Fibroblast of lung (primary cell): ENCODE measurements at regions not wholly inside any gene's neighbourhood (a gene's known extent, or its start where the extent isn't known, plus 50 kb on each side); places are given as distances from the start of the nearest gene placed in this dataset.

Experiments used
- DNase-seq, 2 donors: peaks; one replicate each; pipeline versions ENCODE4 v3.0.0 to v3.0.0-alpha.2; 2010; ENCODE audit warnings: low read depth in 2 of 2
- H2AFZ ChIP-seq: 2 replicates; pipeline ENCODE4 v1.5.1; 2012; ENCODE audit warnings: low read length, control low read depth, inconsistent platforms
- H3K27ac ChIP-seq: 2 replicates; pipeline ENCODE4 v1.5.1; 2011; ENCODE audit warnings: low read length, control low read depth; ENCODE audit not compliant: insufficient read depth
- H3K27me3 ChIP-seq: 2 replicates; pipeline ENCODE4 v1.5.1; 2011; ENCODE audit warnings: mild to moderate bottlenecking, low read length; ENCODE audit not compliant: control insufficient read depth, insufficient read depth
- H3K36me3 ChIP-seq: 2 replicates; pipeline ENCODE4 v1.5.1; 2011; ENCODE audit warnings: low read length; ENCODE audit not compliant: control insufficient read depth, insufficient read depth
- H3K4me1 ChIP-seq: 2 replicates; pipeline ENCODE4 v1.5.1; 2011; ENCODE audit warnings: low read length; ENCODE audit not compliant: control insufficient read depth, insufficient read depth; ENCODE audit errors: extremely low read depth
- H3K4me2 ChIP-seq: 2 replicates; pipeline ENCODE4 v1.5.1; 2011; ENCODE audit warnings: low read length, control low read depth; ENCODE audit not compliant: insufficient read depth; ENCODE audit errors: extremely low read depth
- H3K4me3 ChIP-seq, 4 experiments: fragments of 200-600 bp in 1 of 4; sonication (generic) in 1 of 4; replicated peaks in 1 of 4; 2 replicates each; pipeline ENCODE4 v1.5.1; 2011 to 2016; ENCODE audit warnings: low read length in 4 of 4, low read depth in 3 of 4, mild to moderate bottlenecking in 3 of 4, control low read depth in 2 of 4, inconsistent platforms in 1 of 4, mixed read lengths in 1 of 4; ENCODE audit not compliant: insufficient read depth in 1 of 4; ENCODE audit errors: control extremely low read depth in 1 of 4
- H3K79me2 ChIP-seq: 2 replicates; pipeline ENCODE4 v1.5.1; 2012; ENCODE audit warnings: mild to moderate bottlenecking, low read length, inconsistent platforms; ENCODE audit not compliant: control insufficient read depth, insufficient read depth
- H3K9ac ChIP-seq: 2 replicates; pipeline ENCODE4 v1.5.1; 2011; ENCODE audit warnings: mild to moderate bottlenecking, low read length, control low read depth; ENCODE audit not compliant: insufficient read depth
- H3K9me3 ChIP-seq: 2 replicates; pipeline ENCODE4 v1.5.1; 2012; ENCODE audit warnings: low read depth, low read length; ENCODE audit not compliant: control insufficient read depth, insufficient read depth
- H4K20me1 ChIP-seq: 2 replicates; pipeline ENCODE4 v1.5.1; 2011; ENCODE audit warnings: low read length; ENCODE audit not compliant: control insufficient read depth, insufficient read depth; ENCODE audit errors: extremely low read depth
- EZH2 ChIP-seq: IDR thresholded peaks from 2 replicates; pipeline ENCODE4 v1.5.1; 2012; ENCODE audit warnings: low read length, control low read depth, mild to moderate bottlenecking; ENCODE audit errors: missing control alignments
- TF ChIP-seq, protein P1 (sequence below), 2 donors: IDR thresholded peaks in 1 of 2; conservative IDR thresholded peaks in 1 of 2; 1 replicate in 1 of 2; 2 replicates in 1 of 2; pipeline ENCODE4 v1.5.1; 2011 to 2012; ENCODE audit warnings: low read length in 2 of 2, control low read depth in 1 of 2, inconsistent platforms in 1 of 2, low read depth in 1 of 2, mild to moderate bottlenecking in 1 of 2

DNA sequence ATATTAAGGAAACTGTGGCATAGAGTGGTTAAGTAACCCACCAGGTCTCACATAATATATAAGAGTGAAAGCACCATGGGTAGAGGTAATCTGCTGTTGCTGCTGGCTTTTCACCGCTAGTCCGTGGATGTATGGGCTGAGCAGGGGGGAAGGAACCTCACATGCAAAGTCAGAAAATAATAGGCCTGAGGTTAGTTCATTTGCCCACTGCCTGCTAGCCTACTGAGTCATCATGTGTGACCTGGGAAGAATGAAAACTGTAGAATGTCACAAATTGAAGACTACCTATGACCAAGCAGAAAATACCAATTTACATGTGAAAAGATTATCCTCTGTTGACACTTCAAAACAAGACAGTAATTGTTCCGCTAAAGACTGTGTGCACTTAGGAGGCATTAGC, 560.1 kb upstream of the FAT3 start:
- H2AFZ ChIP-seq, result no peak overlapping the region
- no peaks in the 10 kb centered on the region for H4K20me1 ChIP-seq
- H3K4me3 ChIP-seq, result no peak overlapping the region

GRCh38 chr11:91660036-91660435, 564.6 kb upstream of the FAT3 start:
- TF ChIP-seq EZH2, result no peak
- TF ChIP-seq, protein P1, sequence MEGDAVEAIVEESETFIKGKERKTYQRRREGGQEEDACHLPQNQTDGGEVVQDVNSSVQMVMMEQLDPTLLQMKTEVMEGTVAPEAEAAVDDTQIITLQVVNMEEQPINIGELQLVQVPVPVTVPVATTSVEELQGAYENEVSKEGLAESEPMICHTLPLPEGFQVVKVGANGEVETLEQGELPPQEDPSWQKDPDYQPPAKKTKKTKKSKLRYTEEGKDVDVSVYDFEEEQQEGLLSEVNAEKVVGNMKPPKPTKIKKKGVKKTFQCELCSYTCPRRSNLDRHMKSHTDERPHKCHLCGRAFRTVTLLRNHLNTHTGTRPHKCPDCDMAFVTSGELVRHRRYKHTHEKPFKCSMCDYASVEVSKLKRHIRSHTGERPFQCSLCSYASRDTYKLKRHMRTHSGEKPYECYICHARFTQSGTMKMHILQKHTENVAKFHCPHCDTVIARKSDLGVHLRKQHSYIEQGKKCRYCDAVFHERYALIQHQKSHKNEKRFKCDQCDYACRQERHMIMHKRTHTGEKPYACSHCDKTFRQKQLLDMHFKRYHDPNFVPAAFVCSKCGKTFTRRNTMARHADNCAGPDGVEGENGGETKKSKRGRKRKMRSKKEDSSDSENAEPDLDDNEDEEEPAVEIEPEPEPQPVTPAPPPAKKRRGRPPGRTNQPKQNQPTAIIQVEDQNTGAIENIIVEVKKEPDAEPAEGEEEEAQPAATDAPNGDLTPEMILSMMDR (conservative IDR thresholded peaks at IDR 0.05 in 1 of 2, IDR thresholded peaks at IDR 0.05 in 1 of 2; ENCODE audit: low read depth in 1 of 2, low read length in 2 of 2), result no peak
- Histone ChIP-seq H3K9me3 (no peaks in the 10 kb centered on the region), H4K20me1 (no peaks in the 10 kb centered on the region), H2AFZ (no peak overlapping the region), H3K4me3 (no peak overlapping the region), H3K9ac (no peak overlapping the region), H3K27ac (no peak overlapping the region), H3K36me3 (no peaks in the 10 kb centered on the region), H3K27me3 (no peaks in the 10 kb centered on the region), H3K4me1 (no peaks in the 10 kb centered on the region), H3K4me2 (no peak overlapping the region), H3K79me2 (no peaks in the 10 kb centered on the region)
- DNase-seq, result no peak

More for the DNA sequence above, 560.1 kb upstream of the FAT3 start:
- Histone ChIP-seq H3K9ac (no peak overlapping the region), H3K27me3 (no peaks in the 10 kb centered on the region), H3K36me3 (no peaks in the 10 kb centered on the region), H3K79me2 (no peaks in the 10 kb centered on the region), H3K4me2 (no peak overlapping the region), H3K27ac (no peak overlapping the region), H3K4me1 (no peaks in the 10 kb centered on the region), H3K9me3 (no peaks in the 10 kb centered on the region)
- TF ChIP-seq, protein P1 (conservative IDR thresholded peaks at IDR 0.05 in 1 of 2, IDR thresholded peaks at IDR 0.05 in 1 of 2; ENCODE audit: low read depth in 1 of 2, low read length in 2 of 2), result no peak
- no peak for TF ChIP-seq EZH2
- DNase-seq, result no peak

- no peak for DNase-seq
- Histone ChIP-seq H3K4me2 (no peak overlapping the region), H3K4me3 (no peak overlapping the region), H2AFZ (no peak overlapping the region), H3K79me2 (no peaks in the 10 kb centered on the region), H3K4me1 (no peaks in the 10 kb centered on the region), H3K36me3 (no peaks in the 10 kb centered on the region), H3K27ac (no peak overlapping the region), H3K27me3 (no peaks in the 10 kb centered on the region), H3K9me3 (no peaks in the 10 kb centered on the region), H3K9ac (no peak overlapping the region), H4K20me1 (no peaks in the 10 kb centered on the region)
- TF ChIP-seq EZH2, result no peak
- TF ChIP-seq, protein P1 (conservative IDR thresholded peaks at IDR 0.05 in 1 of 2, IDR thresholded peaks at IDR 0.05 in 1 of 2; ENCODE audit: low read depth in 1 of 2, low read length in 2 of 2), result no peak
Observed at GRCh38 chr11:91654686-91655085, 569.9 kb upstream of the FAT3 start.
